GM13976 (cell line): ENCODE measurements at regions not wholly inside any gene's neighbourhood (a gene's known extent, or its start where the extent isn't known, plus 50 kb on each side); places are given as distances from the start of the nearest gene placed in this dataset.

ENCODE experiments used
- DNase-seq: peaks from one replicate; pipeline ENCODE4 v3.0.0; 2012; ENCODE audit warnings: low spot score
- in situ Hi-C: fragments of 300-500 bp; cut with MboI; formaldehyde crosslinking; loops from one replicate; pipeline ENCODE4 v1.12.0; 2022; ENCODE audit warnings: low sequenced_read_pairs, mixed read lengths, inconsistent platforms; ENCODE audit not compliant: unreplicated experiment
- TF ChIP-seq, protein P1 (sequence below): IDR thresholded peaks from 2 replicates; pipeline ENCODE4 v1.5.1; 2012; ENCODE audit warnings: borderline replicate concordance, mild to moderate bottlenecking; ENCODE audit not compliant: insufficient read depth; ENCODE audit errors: extremely low read depth, missing control alignments, control extremely low read depth

DNA sequence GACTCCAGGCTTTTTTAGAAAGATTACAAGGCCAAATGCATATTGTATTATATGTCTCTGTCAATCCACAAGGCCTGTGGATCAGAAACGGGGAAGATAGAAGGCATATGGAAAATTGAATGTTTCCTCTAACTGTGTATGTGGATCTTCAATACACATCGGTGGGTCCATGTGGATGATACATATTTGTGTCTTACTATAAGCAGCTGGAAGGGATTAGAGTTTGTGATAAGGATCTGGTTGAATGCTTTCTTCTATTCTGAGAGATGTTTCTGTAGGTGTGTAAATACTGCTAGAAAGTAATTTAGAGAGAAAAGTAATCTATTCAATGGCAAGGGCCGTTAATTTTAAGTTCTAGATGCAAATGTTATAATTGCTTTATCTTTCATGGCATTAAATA lies 137.8 kb upstream of the AKR1E2 start:
- DNase-seq: no peak
- in situ Hi-C loops: no loop called here
- TF ChIP-seq, protein P1, sequence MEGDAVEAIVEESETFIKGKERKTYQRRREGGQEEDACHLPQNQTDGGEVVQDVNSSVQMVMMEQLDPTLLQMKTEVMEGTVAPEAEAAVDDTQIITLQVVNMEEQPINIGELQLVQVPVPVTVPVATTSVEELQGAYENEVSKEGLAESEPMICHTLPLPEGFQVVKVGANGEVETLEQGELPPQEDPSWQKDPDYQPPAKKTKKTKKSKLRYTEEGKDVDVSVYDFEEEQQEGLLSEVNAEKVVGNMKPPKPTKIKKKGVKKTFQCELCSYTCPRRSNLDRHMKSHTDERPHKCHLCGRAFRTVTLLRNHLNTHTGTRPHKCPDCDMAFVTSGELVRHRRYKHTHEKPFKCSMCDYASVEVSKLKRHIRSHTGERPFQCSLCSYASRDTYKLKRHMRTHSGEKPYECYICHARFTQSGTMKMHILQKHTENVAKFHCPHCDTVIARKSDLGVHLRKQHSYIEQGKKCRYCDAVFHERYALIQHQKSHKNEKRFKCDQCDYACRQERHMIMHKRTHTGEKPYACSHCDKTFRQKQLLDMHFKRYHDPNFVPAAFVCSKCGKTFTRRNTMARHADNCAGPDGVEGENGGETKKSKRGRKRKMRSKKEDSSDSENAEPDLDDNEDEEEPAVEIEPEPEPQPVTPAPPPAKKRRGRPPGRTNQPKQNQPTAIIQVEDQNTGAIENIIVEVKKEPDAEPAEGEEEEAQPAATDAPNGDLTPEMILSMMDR: no peak

GRCh38 chr10:4687397-4687796 lies 138.6 kb upstream of the AKR1E2 start:
- TF ChIP-seq, protein P1: no peak
- no peak for DNase-seq
- in situ Hi-C loops: no loop called here

GRCh38 chr10:4686644-4686996 lies 139.4 kb upstream of the AKR1E2 start:
- in situ Hi-C loops: no loop called here
- TF ChIP-seq, protein P1: no peak
- peak; percentile 21 for DNase-seq

DNA sequence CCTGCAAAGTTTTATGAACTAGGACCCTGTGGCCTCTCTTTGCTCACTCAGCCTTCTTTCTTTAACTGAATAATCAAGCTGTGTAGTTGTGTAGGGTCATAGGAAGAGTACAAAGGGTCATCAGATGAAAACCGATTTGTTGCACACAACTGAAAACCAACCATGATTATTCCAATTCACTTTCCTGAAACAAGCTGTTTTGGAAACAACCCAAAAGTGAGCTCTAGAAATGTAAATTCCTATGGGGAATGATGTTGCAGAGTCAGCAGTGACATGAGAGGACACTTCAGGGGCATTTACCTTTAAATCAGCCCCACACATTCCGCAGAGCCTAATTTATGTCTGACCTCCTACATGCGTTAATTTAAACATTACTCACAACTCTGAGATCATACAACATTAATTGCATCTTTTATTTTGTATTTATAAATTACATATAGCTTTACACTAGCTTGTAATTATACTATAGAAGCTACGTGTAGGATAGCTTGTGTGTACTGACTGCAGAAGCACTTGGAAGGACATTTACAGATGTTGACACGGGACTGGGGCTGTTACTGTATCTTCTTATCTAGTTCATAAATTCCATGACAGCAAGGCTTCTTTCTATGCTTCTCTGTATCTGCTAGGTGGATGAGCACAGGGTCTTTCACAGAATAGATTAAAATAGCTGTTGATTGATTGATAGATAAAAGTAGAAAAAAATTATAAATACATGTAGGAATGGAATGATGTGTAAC lies 139.9 kb upstream of the AKR1E2 start:
- in situ Hi-C loops: no loop called here
- DNase-seq: no peak
- TF ChIP-seq, protein P1: no peak

DNA sequence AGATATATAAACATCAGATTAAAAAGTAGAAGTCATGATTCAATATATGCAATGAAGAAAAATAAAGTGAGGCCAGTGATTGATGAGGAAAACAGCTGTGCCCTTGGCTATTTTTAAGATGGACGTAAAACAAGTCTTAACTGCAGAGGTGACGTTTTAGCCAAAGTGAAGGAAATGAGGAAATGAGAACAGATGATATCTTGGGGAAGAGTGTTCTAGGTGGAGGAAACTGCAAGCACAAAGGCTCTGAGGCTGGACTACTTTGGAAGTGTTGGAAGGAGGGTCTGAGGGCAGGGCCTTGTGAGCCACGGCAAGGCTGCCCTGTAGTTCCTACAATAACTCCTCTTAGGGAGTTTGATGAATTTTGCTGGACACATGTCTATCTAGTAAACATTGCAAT lies 140.5 kb upstream of the AKR1E2 start:
- no peak for DNase-seq
- TF ChIP-seq, protein P1: no peak
- in situ Hi-C loops: no loop called here

DNA sequence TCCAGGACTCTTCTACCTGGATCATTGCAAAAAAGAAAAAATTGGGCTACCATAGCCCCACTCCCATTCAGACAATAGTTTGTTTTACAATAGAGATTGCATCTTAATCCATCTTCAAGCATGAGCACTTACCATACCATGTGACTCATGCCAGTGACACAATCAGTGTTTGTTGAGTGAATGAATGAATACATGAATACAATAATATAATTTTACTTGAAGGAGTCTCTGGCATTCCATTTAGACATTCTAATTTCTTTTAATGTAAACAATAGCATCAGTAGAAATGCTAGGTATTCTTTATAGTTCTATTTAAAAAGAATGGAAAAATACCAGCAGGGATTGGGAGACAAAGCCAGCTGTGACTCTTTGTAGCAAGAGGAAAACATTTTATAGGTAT lies 141.6 kb upstream of the AKR1E2 start:
- in situ Hi-C loops: no loop called here

GRCh38 chr10:4683838-4684237 lies 142.2 kb upstream of the AKR1E2 start:
- in situ Hi-C loops: no loop called here
- TF ChIP-seq, protein P1: no peak

More for the DNA sequence above, 141.6 kb upstream of the AKR1E2 start:
- TF ChIP-seq, protein P1: no peak
- DNase-seq: no peak

More at GRCh38 chr10:4683838-4684237, 142.2 kb upstream of the AKR1E2 start:
- no peak for DNase-seq
